Thoracic aorta (tissue), 2 donors: ENCODE measurements at regions not wholly inside any gene's neighbourhood (a gene's known extent, or its start where the extent isn't known, plus 50 kb on each side); places are given as distances from the start of the nearest gene placed in this dataset.

ENCODE experiments used
- ATAC-seq: fragments of 150-250 bp; one replicate; pipeline ENCODE4 v1.8.0; 2017; ENCODE audit warnings: low read depth; ENCODE audit not compliant: insufficient number of reproducible peaks, low FRiP score
- DNase-seq: peaks from one replicate; pipeline ENCODE4 v3.0.0-alpha.2; 2020; ENCODE audit warnings: low spot score
- H3K27ac ChIP-seq, 2 donors: fragments of 200-600 bp; sonication (generic); 1 replicate in 1 of 2; 2 replicates in 1 of 2; pipeline ENCODE4 v1.5.1; 2016; ENCODE audit warnings: mild to moderate bottlenecking in 2 of 2, moderate library complexity in 2 of 2
- H3K27me3 ChIP-seq: fragments of 200-600 bp; sonication (generic); replicated peaks from 2 replicates; pipeline ENCODE4 v1.6.0; 2016; ENCODE audit warnings: mild to moderate bottlenecking; ENCODE audit not compliant: insufficient read depth
- H3K36me3 ChIP-seq: fragments of 200-600 bp; sonication (generic); one replicate; pipeline ENCODE4 v1.5.1; 2016
- H3K4me1 ChIP-seq, 2 donors: fragments of 200-600 bp; sonication (generic); 1 replicate in 1 of 2; 2 replicates in 1 of 2; pipeline versions ENCODE4 v1.5.1 to v1.6.0; 2016; ENCODE audit warnings: low read depth in 2 of 2, mild to moderate bottlenecking in 1 of 2; ENCODE audit not compliant: control insufficient read depth in 1 of 2
- H3K4me3 ChIP-seq: fragments of 200-600 bp; sonication (generic); 2 replicates; pipeline ENCODE4 v1.5.1; 2016; ENCODE audit warnings: mild to moderate bottlenecking
- H3K9me3 ChIP-seq: fragments of 200-600 bp; sonication (generic); 2 replicates; pipeline ENCODE4 v1.5.1; 2016
- TF ChIP-seq, protein P1 (sequence below): fragments of 200-600 bp; sonication (generic); IDR thresholded peaks from one replicate; pipeline ENCODE4 v1.5.1; 2019; ENCODE audit warnings: antibody characterized with exemption

- no peaks in the 10 kb centered on the region for H3K9me3 ChIP-seq
- TF ChIP-seq, protein P1, sequence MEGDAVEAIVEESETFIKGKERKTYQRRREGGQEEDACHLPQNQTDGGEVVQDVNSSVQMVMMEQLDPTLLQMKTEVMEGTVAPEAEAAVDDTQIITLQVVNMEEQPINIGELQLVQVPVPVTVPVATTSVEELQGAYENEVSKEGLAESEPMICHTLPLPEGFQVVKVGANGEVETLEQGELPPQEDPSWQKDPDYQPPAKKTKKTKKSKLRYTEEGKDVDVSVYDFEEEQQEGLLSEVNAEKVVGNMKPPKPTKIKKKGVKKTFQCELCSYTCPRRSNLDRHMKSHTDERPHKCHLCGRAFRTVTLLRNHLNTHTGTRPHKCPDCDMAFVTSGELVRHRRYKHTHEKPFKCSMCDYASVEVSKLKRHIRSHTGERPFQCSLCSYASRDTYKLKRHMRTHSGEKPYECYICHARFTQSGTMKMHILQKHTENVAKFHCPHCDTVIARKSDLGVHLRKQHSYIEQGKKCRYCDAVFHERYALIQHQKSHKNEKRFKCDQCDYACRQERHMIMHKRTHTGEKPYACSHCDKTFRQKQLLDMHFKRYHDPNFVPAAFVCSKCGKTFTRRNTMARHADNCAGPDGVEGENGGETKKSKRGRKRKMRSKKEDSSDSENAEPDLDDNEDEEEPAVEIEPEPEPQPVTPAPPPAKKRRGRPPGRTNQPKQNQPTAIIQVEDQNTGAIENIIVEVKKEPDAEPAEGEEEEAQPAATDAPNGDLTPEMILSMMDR, result no peak
- no peak overlapping the region for H3K27ac ChIP-seq
- no peaks in the 10 kb centered on the region for H3K27me3 ChIP-seq
- H3K36me3 ChIP-seq, result no peaks in the 10 kb centered on the region
- H3K4me1 ChIP-seq, result no peaks in the 10 kb centered on the region
- ATAC-seq, result no peak
- H3K4me3 ChIP-seq, result no peak overlapping the region
- DNase-seq, result no peak
Measured at GRCh38 chr3:14331251-14331650, 71.2 kb upstream of the SLC6A6 start.

- Histone ChIP-seq H3K36me3 (no peaks in the 10 kb centered on the region), H3K27ac (no peak overlapping the region), H3K9me3 (no peaks in the 10 kb centered on the region), H3K4me1 (no peaks in the 10 kb centered on the region), H3K27me3 (no peaks in the 10 kb centered on the region), H3K4me3 (no peak overlapping the region)
- TF ChIP-seq, protein P1, result no peak
- DNase-seq (no peak), ATAC-seq (no peak)
Measured at GRCh38 chr3:14332392-14332791, 70.0 kb upstream of the SLC6A6 start.

DNA sequence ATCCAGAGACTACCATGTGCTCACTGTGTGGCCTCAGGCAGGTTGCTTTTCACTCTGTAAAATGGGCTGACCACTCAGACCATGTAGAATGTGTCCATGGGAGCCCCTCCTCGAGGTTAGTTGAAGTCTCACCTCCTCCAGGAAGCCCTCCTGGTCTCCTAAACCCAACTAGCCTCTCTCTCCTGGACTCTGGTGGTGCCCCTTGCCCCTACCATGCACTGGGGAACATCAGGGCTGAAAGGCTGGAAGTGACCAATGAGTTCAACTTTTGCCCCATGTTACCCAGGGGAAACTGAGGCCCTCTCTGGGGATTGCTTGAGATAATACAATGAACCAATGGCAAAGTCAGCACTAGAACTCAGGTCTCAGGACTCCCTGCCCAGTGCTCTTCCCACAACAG is 69.2 kb upstream of the SLC6A6 start:
- no peak overlapping the region for H3K4me3 ChIP-seq
- no peak overlapping the region for H3K27ac ChIP-seq
- ATAC-seq (no peak), DNase-seq (no peak)
- H3K27me3 ChIP-seq, result no peaks in the 10 kb centered on the region
- no peaks in the 10 kb centered on the region for H3K9me3 ChIP-seq
- H3K4me1 ChIP-seq, result no peaks in the 10 kb centered on the region
- H3K36me3 ChIP-seq, result no peaks in the 10 kb centered on the region
- TF ChIP-seq, protein P1, result no peak

DNA sequence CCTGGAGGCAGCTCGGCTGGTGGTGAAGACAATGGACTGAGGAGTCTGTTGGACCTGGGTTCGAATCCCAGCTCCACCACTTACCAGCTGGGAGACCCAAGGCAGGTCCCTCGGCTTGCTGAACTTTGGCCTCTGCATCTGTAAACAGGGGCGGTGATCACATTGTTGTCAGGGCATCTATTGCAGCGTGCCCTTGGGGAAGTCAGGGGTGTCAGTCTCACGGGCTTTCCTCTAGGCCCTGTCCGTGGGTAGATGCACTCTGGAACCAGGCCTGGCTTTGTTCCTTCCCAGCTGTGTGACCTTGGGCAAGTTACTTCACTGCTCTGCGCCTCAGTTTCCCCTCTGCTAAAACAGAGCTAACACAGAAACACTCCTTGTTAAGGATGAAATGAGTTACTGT is 68.8 kb upstream of the SLC6A6 start:
- ATAC-seq (no peak), DNase-seq (no peak)
- Histone ChIP-seq H3K27ac (no peak overlapping the region), H3K36me3 (no peaks in the 10 kb centered on the region), H3K4me1 (no peaks in the 10 kb centered on the region), H3K9me3 (no peaks in the 10 kb centered on the region), H3K4me3 (no peak overlapping the region), H3K27me3 (no peaks in the 10 kb centered on the region)
- TF ChIP-seq, protein P1, result no peak

DNA sequence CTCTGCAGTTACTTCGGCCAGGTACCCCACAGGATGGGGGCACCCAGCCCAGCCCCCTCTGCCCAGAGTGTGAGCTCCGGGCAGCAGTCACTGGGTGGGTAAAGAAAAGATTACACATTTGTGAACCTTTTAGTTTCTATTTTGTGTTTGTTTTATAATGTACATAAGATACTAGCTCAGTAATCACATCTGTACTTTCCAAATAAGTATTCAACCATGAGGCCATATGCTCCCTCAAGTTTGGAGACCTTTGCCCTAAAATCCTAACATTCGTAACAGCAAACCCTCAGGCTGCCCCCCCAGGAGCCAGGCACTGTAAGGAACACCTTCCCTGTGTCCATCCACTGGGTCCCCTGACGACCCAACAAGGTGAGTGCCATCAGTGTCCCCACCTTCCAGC is 68.3 kb upstream of the SLC6A6 start:
- Histone ChIP-seq H3K4me3 (no peak overlapping the region), H3K27me3 (no peaks in the 10 kb centered on the region), H3K27ac (no peak overlapping the region), H3K9me3 (no peaks in the 10 kb centered on the region), H3K36me3 (no peaks in the 10 kb centered on the region), H3K4me1 (no peaks in the 10 kb centered on the region)
- DNase-seq (no peak), ATAC-seq (no peak)
- TF ChIP-seq, protein P1, result no peak
